Endothelial cell of umbilical vein (primary cell): ENCODE measurements at regions not wholly inside any gene's neighbourhood (a gene's known extent, or its start where the extent isn't known, plus 50 kb on each side); places are given as distances from the start of the nearest gene placed in this dataset.

Source experiments
- BruUV-seq: library from RNA; stranded (reverse); fragments of 400-500 nt; replicated peaks from 2 replicates; lab custom pipeline; 2021; lab: Mats Ljungman, UMichigan
- CTCF ChIA-PET: fragments of 300-600, 350-600 bp; sonication (Branson Sonifier 250); formaldehyde crosslinking; loops from one replicate; lab custom pipeline; 2021; ENCODE audit warnings: antibody characterized with exemption, inconsistent platforms; lab: Charles Lee
- POLR2A ChIA-PET: fragments of 300-600, 350-600 bp; sonication (Branson Sonifier 250); formaldehyde crosslinking; loops from one replicate; lab custom pipeline; 2021; ENCODE audit warnings: antibody characterized with exemption, inconsistent platforms; lab: Charles Lee
- DNase-seq: peaks from one replicate; pipeline ENCODE4 v3.0.0-alpha.2; 2011; ENCODE audit warnings: low read depth, low spot score
- FAIRE-seq: peaks from 2 replicates; lab custom pipeline; 2011; peaks lifted over from hg19 to GRCh38; lab: Jason Lieb, UNC
- H2AFZ ChIP-seq: 2 replicates; pipeline ENCODE4 v1.6.0; 2012; ENCODE audit warnings: low read depth, low read length, control low read depth, inconsistent platforms
- H3K27ac ChIP-seq: 2 replicates; pipeline ENCODE4 v1.5.1; 2011; ENCODE audit warnings: low read depth, mild to moderate bottlenecking, control low read depth, low read length, moderate library complexity; ENCODE audit not compliant: insufficient read depth
- H3K27me3 ChIP-seq, 2 experiments: 2 replicates each; pipeline versions ENCODE4 v1.6.0 to v1.6.1; 2011; ENCODE audit warnings: low read length in 2 of 2, mixed read lengths in 1 of 2; ENCODE audit not compliant: control insufficient read depth in 2 of 2, insufficient read depth in 2 of 2
- H3K36me3 ChIP-seq, 2 experiments: 2 replicates in 1 of 2; 3 replicates in 1 of 2; pipeline ENCODE4 v1.5.1; 2011; ENCODE audit warnings: low read length in 2 of 2, mild to moderate bottlenecking in 1 of 2, moderate library complexity in 1 of 2; ENCODE audit not compliant: control insufficient read depth in 2 of 2, insufficient read depth in 2 of 2; ENCODE audit errors: extremely low read depth in 1 of 2
- H3K4me1 ChIP-seq: 3 replicates; pipeline ENCODE4 v1.5.1; 2011; ENCODE audit warnings: mild to moderate bottlenecking, low read length; ENCODE audit not compliant: control insufficient read depth, insufficient read depth; ENCODE audit errors: extremely low read depth
- H3K4me2 ChIP-seq: 2 replicates; pipeline ENCODE4 v1.6.1; 2011; ENCODE audit warnings: low read length, control low read depth, mixed read lengths; ENCODE audit not compliant: insufficient read depth
- H3K4me3 ChIP-seq, 3 experiments: fragments of 200-600 bp in 1 of 3; sonication (generic), shearing (Covaris generic) in 1 of 3; replicated peaks in 1 of 3; 2 replicates each; pipeline ENCODE4 v1.5.1; 2011 to 2016; ENCODE audit warnings: control low read depth in 3 of 3, low read length in 3 of 3, mild to moderate bottlenecking in 2 of 3, inconsistent platforms in 1 of 3, low read depth in 1 of 3, moderate library complexity in 1 of 3; ENCODE audit not compliant: insufficient read depth in 1 of 3
- H3K79me2 ChIP-seq: 2 replicates; pipeline ENCODE4 v1.6.0; 2012; ENCODE audit warnings: low read length, inconsistent platforms; ENCODE audit not compliant: control insufficient read depth, insufficient read depth
- H3K9ac ChIP-seq: replicated peaks from 2 replicates; pipeline ENCODE3; 2011; ENCODE audit warnings: low read length, control low read depth; ENCODE audit not compliant: insufficient read depth; ENCODE audit errors: extremely low read depth
- H3K9me1 ChIP-seq: replicated peaks from 3 replicates; pipeline ENCODE4 v1.6.0; 2011; ENCODE audit warnings: mild to moderate bottlenecking, low read length; ENCODE audit not compliant: control insufficient read depth, insufficient read depth; ENCODE audit errors: extremely low read depth
- H3K9me3 ChIP-seq: replicated peaks from 2 replicates; pipeline ENCODE4 v1.5.1; 2012; ENCODE audit warnings: low read length, inconsistent platforms; ENCODE audit not compliant: control insufficient read depth, insufficient read depth
- H4K20me1 ChIP-seq: replicated peaks from 2 replicates; pipeline ENCODE3; 2011; ENCODE audit warnings: mild to moderate bottlenecking, low read length; ENCODE audit not compliant: control insufficient read depth, insufficient read depth; ENCODE audit errors: extremely low read depth
- GATA2 ChIP-seq: IDR thresholded peaks from 2 replicates; pipeline ENCODE4 v1.7.0; 2011; ENCODE audit warnings: low read depth, mild to moderate bottlenecking, moderate library complexity, mixed read lengths, low read length; ENCODE audit not compliant: insufficient read length, insufficient read depth
- MAX ChIP-seq: IDR thresholded peaks from 2 replicates; pipeline ENCODE4 v1.6.1; 2011; ENCODE audit not compliant: insufficient read depth, insufficient read length
- dilution Hi-C: fragments of 300-500 bp; cut with MboI; formaldehyde crosslinking; loops from one replicate; pipeline ENCODE4 v1.15.0; 2019; ENCODE audit warnings: low sequenced_read_pairs; ENCODE audit not compliant: extremely low pct_ligation_motif_present
- intact Hi-C: fragments of 100-400 bp; cut with micrococcal nuclease; formaldehyde crosslinking; loops from one replicate; pipeline ENCODE4 v1.10.0; 2022

- H3K9me1 ChIP-seq, result no peaks in the 10 kb centered on the region
- TF ChIP-seq MAX, result no peak
- ChIA-PET POLR2A (no interaction called here), CTCF (no interaction called here)
- peaks cover 6% of the 10 kb centered on the region for H3K9me3 ChIP-seq
- BruUV-seq, result no TSS peak
- H3K79me2 ChIP-seq, result no peaks in the 10 kb centered on the region
- H3K4me3 ChIP-seq, result no peak overlapping the region
- FAIRE-seq, result no peak
- intact Hi-C loops (no loop called here), dilution Hi-C loops (no loop called here)
- H4K20me1 ChIP-seq, result no peaks in the 10 kb centered on the region
- no peak overlapping the region for H3K27ac ChIP-seq
- no peaks in the 10 kb centered on the region for H3K4me1 ChIP-seq
- H3K27me3 ChIP-seq, result no peaks in the 10 kb centered on the region
- H3K9ac ChIP-seq, result no peak overlapping the region
- no peaks in the 10 kb centered on the region for H3K36me3 ChIP-seq
- no peak overlapping the region for H3K4me2 ChIP-seq
- no peak for DNase-seq
- no peak overlapping the region for H2AFZ ChIP-seq
Observed at GRCh38 chr2:81661081-81661480, 1356.5 kb upstream of the LRRTM1 start.

GRCh38 chr2:81658227-81658626 is 1353.7 kb upstream of the LRRTM1 start:
- H3K36me3 ChIP-seq, result no peaks in the 10 kb centered on the region
- ChIA-PET POLR2A (no interaction called here), CTCF (no interaction called here)
- no peaks in the 10 kb centered on the region for H3K4me1 ChIP-seq
- intact Hi-C loops, result no loop called here
- H3K27ac ChIP-seq, result no peak overlapping the region
- no peak overlapping the region for H3K9ac ChIP-seq
- H3K27me3 ChIP-seq, result no peaks in the 10 kb centered on the region
- TF ChIP-seq GATA2, result no peak
- no peak overlapping the region for H3K4me2 ChIP-seq
- no peaks in the 10 kb centered on the region for H3K79me2 ChIP-seq
- dilution Hi-C loops, result no loop called here
- no peak overlapping the region for H2AFZ ChIP-seq
- BruUV-seq, result no TSS peak
- DNase-seq (no peak), FAIRE-seq (no peak)
- peaks cover 6% of the 10 kb centered on the region for H3K9me3 ChIP-seq
- H3K9me1 ChIP-seq, result no peaks in the 10 kb centered on the region
- H3K4me3 ChIP-seq, result no peak overlapping the region
- H4K20me1 ChIP-seq, result no peaks in the 10 kb centered on the region
